Pancreas (tissue), 10 donors: ENCODE measurements at regions not wholly inside any gene's neighbourhood (a gene's known extent, or its start where the extent isn't known, plus 50 kb on each side); places are given as distances from the start of the nearest gene placed in this dataset.

Experiments
- ATAC-seq, 4 donors: fragments of 200-7000 bp; cut with Tn5 transposase; one replicate each; pipeline versions ENCODE4 v1.8.0 to v1.9.1; 2020; ENCODE audit warnings: mild to moderate bottlenecking in 4 of 4, moderate library complexity in 4 of 4
- DNase-seq, 6 donors: peaks; one replicate each; pipeline ENCODE4 v3.0.0-alpha.2; 2020
- FAIRE-seq: peaks from 2 replicates; lab custom pipeline; 2012; peaks lifted over from hg19 to GRCh38; lab: Jason Lieb, UNC
- H3K27ac ChIP-seq, 4 donors: fragments of 200-600 bp; sonication (generic); 1 replicate in 3 of 4; 2 replicates in 1 of 4; pipeline versions ENCODE4 v1.5.0 to v1.8.0; 2020
- H3K27me3 ChIP-seq, 4 donors: fragments of 200-600 bp; one replicate each; pipeline ENCODE4 v1.8.0; 2021
- H3K36me3 ChIP-seq, 3 donors: fragments of 200-600 bp; sonication (generic) in 1 of 3; one replicate each; pipeline versions ENCODE4 v1.5.0 to v1.8.0; 2020 to 2021
- H3K4me1 ChIP-seq, 3 donors: fragments of 200-600 bp; one replicate each; pipeline ENCODE4 v1.8.0; 2021
- H3K4me3 ChIP-seq, 4 donors: fragments of 200-600 bp; sonication (generic) in 2 of 4; one replicate each; pipeline versions ENCODE4 v1.5.0 to v1.8.0; 2020 to 2021
- H3K9me3 ChIP-seq, 4 donors: fragments of 200-600 bp; one replicate each; pipeline ENCODE4 v1.8.0; 2021
- CTCF ChIP-seq, 4 donors: fragments of 200-600 bp; sonication (generic) in 3 of 4; IDR thresholded peaks; one replicate each; pipeline versions ENCODE4 v1.5.0 to v1.8.0; 2021; ENCODE audit warnings: antibody characterized with exemption in 4 of 4
- WGBS, 2 donors: extraction: QIAGEN DNeasy Blood & Tissue Kit; methylation state at CpG; one replicate each; pipeline ENCODE4 v1.1.7; 2013; 5-methylcytosine and 5-hydroxymethylcytosine counted together
- intact Hi-C, 3 donors: fragments of 100-400 bp; cut with DNase I; formaldehyde crosslinking; loops; one replicate each; pipeline versions ENCODE4 v1.11.1 to v1.14.2; 2022
- donor health status: healthy with polysubstance abuse.
- donor health status: DM: no; HTN: no; CAD: no; lungs with moderate emphysema.
- donor health status: DM: no; HTN: no; CAD: no.
- donor health status: control.
- donor health status: control.
- donor health status: Bipolar disorder and iron deficiency.
- donor health status: DM: yes; HTN: yes; CAD: no.
- donor health status: DM: no; HTN: no; CAD: no.
- donor health status: DM: no; HTN: no; CAD: no.
- donor health status: DM: yes; HTN: yes; CAD: no.

- DNase-seq = no peak
- 97 to 100% methylated on average over 1 of the region's 1 CpG for WGBS, 2 donors
- Histone ChIP-seq H3K27ac (no peak overlapping the region), H3K4me1 (no peaks in the 10 kb centered on the region), H3K9me3 (no peaks in the 10 kb centered on the region), H3K27me3 (no peaks in the 10 kb centered on the region), H3K36me3 (no peaks in the 10 kb centered on the region), H3K4me3 (no peak overlapping the region)
- no peak for FAIRE-seq
- TF ChIP-seq CTCF (IDR thresholded peaks at IDR 0.05) = no peak
- intact Hi-C loops = no loop called here
- no peak for ATAC-seq
Observed at GRCh38 chr6:146893690-146894089, 294.9 kb downstream of the ADGB start.

- ATAC-seq (no peak), FAIRE-seq (no peak), DNase-seq (no peak)
- no peak for TF ChIP-seq CTCF (IDR thresholded peaks at IDR 0.05)
- H3K27ac ChIP-seq = no peak overlapping the region
- H3K9me3 ChIP-seq = no peaks in the 10 kb centered on the region
- no peaks in the 10 kb centered on the region for H3K36me3 ChIP-seq
- H3K4me1 ChIP-seq = no peaks in the 10 kb centered on the region
- WGBS, 2 donors = 86 to 89% methylated on average over 1 of the region's 1 CpG
- H3K27me3 ChIP-seq = no peaks in the 10 kb centered on the region
- no peak overlapping the region for H3K4me3 ChIP-seq
- intact Hi-C loops = no loop called here
Observed at GRCh38 chr6:146894624-146895023, 295.9 kb downstream of the ADGB start.

- no peaks in the 10 kb centered on the region for H3K9me3 ChIP-seq
- FAIRE-seq (no peak), ATAC-seq (no peak), DNase-seq (no peak)
- intact Hi-C loops = no loop called here
- TF ChIP-seq CTCF (IDR thresholded peaks at IDR 0.05) = no peak
- no peak overlapping the region for H3K27ac ChIP-seq
- no peaks in the 10 kb centered on the region for H3K36me3 ChIP-seq
- H3K4me3 ChIP-seq = no peak overlapping the region
- H3K4me1 ChIP-seq = no peaks in the 10 kb centered on the region
- H3K27me3 ChIP-seq = no peaks in the 10 kb centered on the region
- 80 to 87% methylated on average over 9 of the region's 9 CpGs for WGBS, 2 donors
Observed at GRCh38 chr6:146895101-146895771, 296.5 kb downstream of the ADGB start.

- TF ChIP-seq CTCF (IDR thresholded peaks at IDR 0.05) = no peak
- H3K27ac ChIP-seq = no peak overlapping the region
- 58 to 64% methylated on average over 3 of the region's 3 CpGs for WGBS, 2 donors
- intact Hi-C loops = no loop called here
- no peaks in the 10 kb centered on the region for H3K4me1 ChIP-seq
- no peak for FAIRE-seq
- H3K4me3 ChIP-seq = no peak overlapping the region
- H3K27me3 ChIP-seq = no peaks in the 10 kb centered on the region
- no peaks in the 10 kb centered on the region for H3K36me3 ChIP-seq
- ATAC-seq = no peak
- no peaks in the 10 kb centered on the region for H3K9me3 ChIP-seq
- DNase-seq = no peak
Observed at GRCh38 chr6:146895772-146896061, 296.9 kb downstream of the ADGB start.

- Histone ChIP-seq H3K27ac (no peak overlapping the region), H3K4me1 (no peaks in the 10 kb centered on the region), H3K9me3 (no peaks in the 10 kb centered on the region), H3K4me3 (no peak overlapping the region), H3K27me3 (no peaks in the 10 kb centered on the region), H3K36me3 (no peaks in the 10 kb centered on the region)
- 79 to 88% methylated on average over 8 of the region's 8 CpGs for WGBS, 2 donors
- intact Hi-C loops = no loop called here
- no peak for TF ChIP-seq CTCF (IDR thresholded peaks at IDR 0.05)
- ATAC-seq (no peak), FAIRE-seq (no peak), DNase-seq (no peak)
Observed at GRCh38 chr6:146896062-146896813, 297.5 kb downstream of the ADGB start.
